ENCODE measurements at regions not wholly inside any gene's neighbourhood (a gene's known extent, or its start where the extent isn't known, plus 50 kb on each side); places are given as distances from the start of the nearest gene placed in this dataset.
A peak's percentile ranks its signal among the peaks of the same experiment; 100 is the strongest.

DNA sequence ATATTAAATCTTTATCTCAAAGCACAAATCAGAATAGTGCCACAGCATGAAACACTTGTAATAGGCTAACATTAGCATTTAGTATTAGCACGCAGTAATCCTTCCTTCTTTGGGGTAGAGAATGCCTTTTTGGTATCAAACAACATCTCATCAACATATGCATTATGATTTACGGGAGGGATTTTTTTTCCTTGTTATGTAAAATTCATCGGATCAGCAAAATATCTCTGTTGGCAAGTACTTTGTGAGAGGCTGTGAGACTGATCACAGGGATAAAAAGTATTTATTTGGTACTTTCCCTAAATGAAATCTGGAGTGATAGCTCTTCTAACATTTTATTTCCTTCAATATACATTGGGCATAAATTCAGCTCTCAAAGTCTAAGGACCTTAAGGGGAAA lies 68.4 kb upstream of the TMEM178A start:
- WGBS (ENCODE audit: low lambda C conversion rate): 83% methylated on average over 3 of the region's 3 CpGs

DNA sequence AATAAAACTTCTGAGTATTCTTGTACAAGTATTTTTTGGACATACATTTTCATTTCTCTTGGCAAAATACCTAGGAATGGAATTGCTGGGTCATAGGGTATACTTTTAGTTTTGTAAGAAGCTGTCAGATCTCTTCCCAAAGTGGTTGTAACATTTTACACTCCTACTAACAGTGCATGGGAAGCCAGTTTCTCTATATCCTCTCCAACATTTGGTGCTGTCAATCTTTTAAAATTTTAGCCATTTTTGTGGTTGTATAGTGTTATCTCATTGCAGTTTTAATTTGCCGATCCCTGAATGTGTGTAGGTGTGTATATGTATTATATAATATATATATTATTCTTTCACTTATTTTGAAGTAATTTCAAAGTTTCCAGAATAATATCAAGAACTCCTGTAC lies 63.1 kb upstream of the TMEM178A start:
- Histone ChIP-seq H3K27ac (ENCODE audit: extremely low read length, insufficient read depth, low read length) (no peak overlapping the region), H3K9me3 (ENCODE audit: low read length) (no peaks in the 10 kb centered on the region), H2AFZ (ENCODE audit: low read length) (no peak overlapping the region), H3K79me2 (ENCODE audit: insufficient read depth, low read length) (no peaks in the 10 kb centered on the region), H3K9ac (ENCODE audit: insufficient read depth, low read depth, low read length) (no peak overlapping the region), H3K36me3 (replicated peaks in 1 of 2; ENCODE audit: control insufficient read depth in 1 of 2, insufficient read depth in 2 of 2, low read length in 2 of 2) (no peaks in the 10 kb centered on the region), H3K4me3 (replicated peaks in 1 of 3; ENCODE audit: insufficient read depth in 1 of 3, low read depth in 2 of 3, low read length in 3 of 3) (no peak overlapping the region), H4K20me1 (ENCODE audit: insufficient read depth, low read length) (no peaks in the 10 kb centered on the region), H3K27me3 (ENCODE audit: control insufficient read depth in 1 of 2, insufficient read depth in 2 of 2, low read length in 2 of 2) (no peaks in the 10 kb centered on the region), H3K4me2 (ENCODE audit: low read depth, low read length) (no peak overlapping the region), H3K4me1 (ENCODE audit: insufficient read depth, low read length) (peaks cover 7% of the 10 kb centered on the region)
- DNase-seq (ENCODE audit: low spot score) (no peak), ATAC-seq (no peak), FAIRE-seq (no peak)
- POLR2A ChIA-PET: no interaction called here
- intact Hi-C loops (cut with micrococcal nuclease; ENCODE audit: unreplicated experiment) (no loop called here), in situ Hi-C loops (cut with HindIII; ENCODE audit: extremely low pct_ligation_motif_present, low pct_unique_long_range_greater_than_20kb) (no loop called here)
- BruUV-seq (replicated peaks): no TSS peak
- no peak for TF ChIP-seq DR1 (CRISPR knock-in tag; IDR thresholded peaks at IDR 0.05)
- no peak for TF ChIP-seq ZFP41 (CRISPR knock-in tag; IDR thresholded peaks at IDR 0.05; ENCODE audit: borderline replicate concordance)
- TF ChIP-seq, protein P1, sequence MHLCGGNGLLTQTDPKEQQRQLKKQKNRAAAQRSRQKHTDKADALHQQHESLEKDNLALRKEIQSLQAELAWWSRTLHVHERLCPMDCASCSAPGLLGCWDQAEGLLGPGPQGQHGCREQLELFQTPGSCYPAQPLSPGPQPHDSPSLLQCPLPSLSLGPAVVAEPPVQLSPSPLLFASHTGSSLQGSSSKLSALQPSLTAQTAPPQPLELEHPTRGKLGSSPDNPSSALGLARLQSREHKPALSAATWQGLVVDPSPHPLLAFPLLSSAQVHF (CRISPR knock-in tag; IDR thresholded peaks at IDR 0.05): no peak
- TF ChIP-seq, protein P2, sequence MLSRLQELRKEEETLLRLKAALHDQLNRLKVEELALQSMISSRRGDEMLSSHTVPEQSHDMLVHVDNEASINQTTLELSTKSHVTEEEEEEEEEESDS (CRISPR knock-in tag; IDR thresholded peaks at IDR 0.05; ENCODE audit: borderline replicate concordance): no peak
- TF ChIP-seq ZNF234 (CRISPR knock-in tag; conservative IDR thresholded peaks at IDR 0.05): no peak
- TF ChIP-seq, protein P3, sequence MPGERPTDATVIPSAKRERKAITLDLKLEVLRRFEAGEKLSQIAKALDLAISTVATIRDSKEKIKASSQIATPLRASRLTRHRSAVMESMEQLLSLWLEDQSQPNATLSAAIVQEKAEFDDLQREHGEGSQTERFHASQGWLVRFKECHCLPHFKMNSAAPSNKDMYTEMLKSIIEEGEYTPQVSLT (CRISPR knock-in tag; IDR thresholded peaks at IDR 0.05; ENCODE audit: borderline replicate concordance, low read depth): no peak
- no peak for TF ChIP-seq ELF3 (CRISPR knock-in tag; IDR thresholded peaks at IDR 0.05)
- WGBS (ENCODE audit: low lambda C conversion rate): 97% methylated on average over 1 of the region's 1 CpG
- CTCF ChIA-PET (ENCODE audit: low intra/inter-chr PET ratio, low total read pairs): no interaction called here

More for the DNA sequence above, 68.4 kb upstream of the TMEM178A start:
- CTCF ChIA-PET (ENCODE audit: low intra/inter-chr PET ratio, low total read pairs): no interaction called here
- no peak overlapping the region for H3K9ac ChIP-seq (ENCODE audit: insufficient read depth, low read depth, low read length)
- no peaks in the 10 kb centered on the region for H4K20me1 ChIP-seq (ENCODE audit: insufficient read depth, low read length)
- H3K27me3 ChIP-seq (ENCODE audit: control insufficient read depth in 1 of 2, insufficient read depth in 2 of 2, low read length in 2 of 2): no peaks in the 10 kb centered on the region
- H3K36me3 ChIP-seq (replicated peaks in 1 of 2; ENCODE audit: control insufficient read depth in 1 of 2, insufficient read depth in 2 of 2, low read length in 2 of 2): no peaks in the 10 kb centered on the region; a peak in 1 of 5 replicates
- no peaks in the 10 kb centered on the region for H3K4me1 ChIP-seq (ENCODE audit: insufficient read depth, low read length)
- DNase-seq (ENCODE audit: low spot score): no peak
- no peak for ATAC-seq
- no peak overlapping the region for H3K4me3 ChIP-seq (replicated peaks in 1 of 3; ENCODE audit: insufficient read depth in 1 of 3, low read depth in 2 of 3, low read length in 3 of 3)
- no peak overlapping the region for H3K27ac ChIP-seq (ENCODE audit: extremely low read length, insufficient read depth, low read length)
- in situ Hi-C loops (cut with HindIII; ENCODE audit: extremely low pct_ligation_motif_present, low pct_unique_long_range_greater_than_20kb): no loop called here
- intact Hi-C loops (cut with micrococcal nuclease; ENCODE audit: unreplicated experiment): no loop called here
- no TSS peak for BruUV-seq (replicated peaks)
- H3K4me2 ChIP-seq (ENCODE audit: low read depth, low read length): no peak overlapping the region
- no peaks in the 10 kb centered on the region for H3K79me2 ChIP-seq (ENCODE audit: insufficient read depth, low read length)
- H2AFZ ChIP-seq (ENCODE audit: low read length): no peak overlapping the region
- H3K9me3 ChIP-seq (ENCODE audit: low read length): no peaks in the 10 kb centered on the region
- POLR2A ChIA-PET: no interaction called here
- FAIRE-seq: no peak
- TF ChIP-seq, protein P4, sequence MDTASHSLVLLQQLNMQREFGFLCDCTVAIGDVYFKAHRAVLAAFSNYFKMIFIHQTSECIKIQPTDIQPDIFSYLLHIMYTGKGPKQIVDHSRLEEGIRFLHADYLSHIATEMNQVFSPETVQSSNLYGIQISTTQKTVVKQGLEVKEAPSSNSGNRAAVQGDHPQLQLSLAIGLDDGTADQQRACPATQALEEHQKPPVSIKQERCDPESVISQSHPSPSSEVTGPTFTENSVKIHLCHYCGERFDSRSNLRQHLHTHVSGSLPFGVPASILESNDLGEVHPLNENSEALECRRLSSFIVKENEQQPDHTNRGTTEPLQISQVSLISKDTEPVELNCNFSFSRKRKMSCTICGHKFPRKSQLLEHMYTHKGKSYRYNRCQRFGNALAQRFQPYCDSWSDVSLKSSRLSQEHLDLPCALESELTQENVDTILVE (CRISPR knock-in tag; IDR thresholded peaks at IDR 0.05): no peak
- TF ChIP-seq MAFF (IDR thresholded peaks at IDR 0.05; ENCODE audit: low read depth, low read length) (peak; percentile 55), MAFK (conservative IDR thresholded peaks at IDR 0.05 in 1 of 2, IDR thresholded peaks at IDR 0.05 in 1 of 2; ENCODE audit: low read length in 2 of 2) (peak; percentile 66 to 74), EZH2 (conservative IDR thresholded peaks at IDR 0.05; ENCODE audit: low read depth, low read length) (no peak)
